Central memory CD8-positive, alpha-beta T cell (primary cell): ENCODE measurements at regions not wholly inside any gene's neighbourhood (a gene's known extent, or its start where the extent isn't known, plus 50 kb on each side); places are given as distances from the start of the nearest gene placed in this dataset.
"Not testable (repeated sequence)": the region's sequence is repeated elsewhere in the genome, so short reads cannot be mapped to it uniquely, and the experiment has no call there.

Source experiments
- ATAC-seq: fragments of 150-1000 bp; cut with Tn5 transposase; replicated peaks from 2 replicates; pipeline ENCODE4 v1.10.0; 2022; ENCODE audit warnings: mild to moderate bottlenecking, moderate FRiP score, moderate number of reproducible peaks; ENCODE audit not compliant: poor library complexity, severe bottlenecking; ENCODE audit errors: extremely low read depth
- DNase-seq, 2 donors: peaks; one replicate each; pipeline ENCODE4 v3.0.0; 2021; ENCODE audit warnings: low spot score in 2 of 2
- H3K27ac Mint-ChIP-seq: one replicate; pipeline ENCODE4 v1.8.0; 2022; ENCODE audit warnings: low read depth, mild to moderate bottlenecking, moderate library complexity, mixed read lengths
- H3K27me3 Mint-ChIP-seq: one replicate; pipeline ENCODE4 v1.8.0; 2022; ENCODE audit warnings: mixed read lengths
- H3K36me3 Mint-ChIP-seq: one replicate; pipeline ENCODE4 v1.8.0; 2022; ENCODE audit warnings: mild to moderate bottlenecking, moderate library complexity, mixed read lengths; ENCODE audit not compliant: insufficient read depth
- H3K4me1 Mint-ChIP-seq: one replicate; pipeline ENCODE4 v1.8.0; 2022; ENCODE audit warnings: mixed read lengths
- H3K4me3 Mint-ChIP-seq: one replicate; pipeline ENCODE4 v1.8.0; 2022; ENCODE audit warnings: mild to moderate bottlenecking, moderate library complexity, mixed read lengths
- H3K9me3 Mint-ChIP-seq: one replicate; pipeline ENCODE4 v1.8.0; 2022; ENCODE audit warnings: mixed read lengths

DNA sequence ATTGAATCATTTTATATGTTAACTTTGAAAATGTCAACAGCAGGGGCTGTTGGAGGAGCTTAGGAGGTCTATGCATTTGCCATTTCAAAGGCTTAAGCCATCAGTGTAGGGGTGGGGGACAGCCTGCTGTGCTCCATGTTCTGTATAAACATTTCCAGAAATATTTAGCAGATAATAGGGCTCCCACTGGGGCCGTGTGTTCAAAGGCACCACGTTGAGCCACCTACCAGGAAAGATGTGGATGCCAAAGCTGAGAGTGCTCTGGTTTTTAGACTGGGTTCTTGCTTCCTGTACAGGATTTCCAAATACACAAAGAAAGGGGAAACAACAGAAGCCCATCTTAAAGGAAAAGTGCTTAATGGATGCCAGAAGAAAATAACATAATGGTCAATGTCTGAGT, 219.5 kb downstream of the CENPC start:
- Mint-ChIP-seq H3K4me1 (no peaks in the 10 kb centered on the region), H3K36me3 (peaks cover 2% of the 10 kb centered on the region), H3K27me3 (peaks cover 23% of the 10 kb centered on the region), H3K27ac (no peak overlapping the region), H3K9me3 (no peaks in the 10 kb centered on the region), H3K4me3 (no peak overlapping the region)
- ATAC-seq (no peak), DNase-seq (no peak)

DNA sequence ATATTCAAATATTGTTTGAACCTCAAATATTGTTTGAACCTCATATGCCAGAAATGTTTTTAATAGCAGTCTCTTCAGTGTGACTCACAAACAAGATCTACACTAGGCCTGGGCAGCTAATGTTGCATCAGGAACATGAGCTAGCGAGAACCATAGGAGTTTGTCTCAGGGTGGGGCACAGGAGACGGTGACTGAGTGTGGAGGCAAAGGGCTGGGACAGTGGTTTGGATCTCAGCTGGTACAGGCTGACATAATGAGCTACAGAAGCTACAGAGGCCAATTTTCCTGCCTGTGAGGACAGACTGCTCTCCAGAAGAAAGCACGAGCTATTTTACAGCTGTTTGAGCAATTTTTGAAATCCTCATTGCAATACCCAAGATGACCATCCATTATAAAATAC, 224.7 kb downstream of the CENPC start:
- Mint-ChIP-seq H3K27ac (no peak overlapping the region), H3K36me3 (peaks cover 2% of the 10 kb centered on the region), H3K9me3 (no peaks in the 10 kb centered on the region), H3K27me3 (no peaks in the 10 kb centered on the region), H3K4me1 (no peaks in the 10 kb centered on the region), H3K4me3 (no peak overlapping the region)
- DNase-seq (no peak), ATAC-seq (no peak)

DNA sequence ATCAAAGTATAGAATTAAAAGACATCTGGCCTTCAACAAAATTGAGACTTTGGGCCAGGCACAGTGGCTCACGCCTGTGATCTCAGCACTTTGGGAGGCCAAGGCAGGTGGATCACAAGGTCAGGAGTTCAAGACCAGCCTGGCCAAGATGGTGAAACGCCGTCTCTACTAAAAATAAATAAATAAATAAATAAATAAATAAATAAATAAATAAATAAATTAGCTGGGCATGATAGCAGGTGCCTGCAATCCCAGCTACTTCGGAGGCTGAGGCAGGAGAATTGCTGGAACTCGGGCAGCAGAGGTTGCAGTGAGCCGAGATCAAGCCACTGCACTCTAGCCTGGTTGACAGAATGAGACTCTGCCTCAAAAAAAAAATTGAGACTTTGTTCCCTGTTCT, 225.7 kb downstream of the CENPC start:
- not testable (repeated sequence) for H3K4me3 Mint-ChIP-seq, DNase-seq, ATAC-seq, H3K9me3 Mint-ChIP-seq, H3K4me1 Mint-ChIP-seq, H3K36me3 Mint-ChIP-seq, H3K27me3 Mint-ChIP-seq, H3K27ac Mint-ChIP-seq

- not testable (repeated sequence) for H3K36me3 Mint-ChIP-seq, DNase-seq, ATAC-seq, H3K4me3 Mint-ChIP-seq, H3K27ac Mint-ChIP-seq, H3K4me1 Mint-ChIP-seq, H3K27me3 Mint-ChIP-seq, H3K9me3 Mint-ChIP-seq
Observed at GRCh38 chr4:67300497-67301185, 244.7 kb downstream of the CENPC start.

- Mint-ChIP-seq H3K27me3 (no peaks in the 10 kb centered on the region), H3K4me3 (no peak overlapping the region), H3K4me1 (no peaks in the 10 kb centered on the region), H3K9me3 (peaks cover 5% of the 10 kb centered on the region), H3K27ac (no peak overlapping the region), H3K36me3 (no peaks in the 10 kb centered on the region)
- ATAC-seq (no peak), DNase-seq (no peak)
Observed at GRCh38 chr4:67292636-67293035, 252.7 kb downstream of the CENPC start.

GRCh38 chr4:67292045-67292444, 253.3 kb downstream of the CENPC start:
- no peak overlapping the region for H3K4me3 Mint-ChIP-seq
- peaks cover 5% of the 10 kb centered on the region for H3K9me3 Mint-ChIP-seq
- DNase-seq (no peak), ATAC-seq (no peak)
- H3K36me3 Mint-ChIP-seq, result no peaks in the 10 kb centered on the region
- H3K27me3 Mint-ChIP-seq, result no peaks in the 10 kb centered on the region
- H3K27ac Mint-ChIP-seq, result no peak overlapping the region
- H3K4me1 Mint-ChIP-seq, result no peaks in the 10 kb centered on the region

DNA sequence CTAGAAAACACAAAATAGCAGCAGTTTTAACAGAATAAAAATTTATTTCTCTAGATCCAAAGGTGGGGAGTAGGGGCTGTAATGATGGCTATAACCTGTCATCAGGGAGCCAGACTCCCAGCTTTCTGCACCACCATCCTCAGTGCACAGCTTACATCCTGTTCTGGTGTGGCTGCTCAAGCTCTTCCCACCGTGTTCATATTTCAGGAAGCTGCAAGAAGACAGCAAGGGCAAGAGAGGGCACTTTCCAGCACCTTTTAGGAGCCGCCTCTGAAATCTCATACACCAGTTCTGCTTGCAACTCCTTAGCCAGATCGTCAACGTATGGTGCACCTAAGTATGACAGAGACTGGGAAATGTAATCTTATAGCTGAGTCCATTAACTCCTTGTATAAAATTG, 253.7 kb downstream of the CENPC start:
- H3K27ac Mint-ChIP-seq, result no peak overlapping the region
- no peaks in the 10 kb centered on the region for H3K4me1 Mint-ChIP-seq
- no peak overlapping the region for H3K4me3 Mint-ChIP-seq
- DNase-seq (no peak), ATAC-seq (no peak)
- H3K27me3 Mint-ChIP-seq, result no peaks in the 10 kb centered on the region
- peaks cover 5% of the 10 kb centered on the region for H3K9me3 Mint-ChIP-seq
- no peaks in the 10 kb centered on the region for H3K36me3 Mint-ChIP-seq

- H3K36me3 Mint-ChIP-seq, result no peaks in the 10 kb centered on the region
- H3K9me3 Mint-ChIP-seq, result peaks cover 5% of the 10 kb centered on the region
- no peaks in the 10 kb centered on the region for H3K4me1 Mint-ChIP-seq
- DNase-seq (no peak), ATAC-seq (no peak)
- H3K27me3 Mint-ChIP-seq, result no peaks in the 10 kb centered on the region
- no peak overlapping the region for H3K4me3 Mint-ChIP-seq
- H3K27ac Mint-ChIP-seq, result no peak overlapping the region
Observed at GRCh38 chr4:67288964-67289363, 256.3 kb downstream of the CENPC start.

- DNase-seq (no peak), ATAC-seq (no peak)
- H3K27me3 Mint-ChIP-seq, result no peaks in the 10 kb centered on the region
- H3K27ac Mint-ChIP-seq, result no peak overlapping the region
- H3K4me1 Mint-ChIP-seq, result no peaks in the 10 kb centered on the region
- no peaks in the 10 kb centered on the region for H3K36me3 Mint-ChIP-seq
- peaks cover 5% of the 10 kb centered on the region for H3K9me3 Mint-ChIP-seq
- no peak overlapping the region for H3K4me3 Mint-ChIP-seq
Observed at GRCh38 chr4:67286724-67287123, 258.6 kb downstream of the CENPC start.

- DNase-seq (no peak), ATAC-seq (no peak)
- no peak overlapping the region for H3K4me3 Mint-ChIP-seq
- H3K27ac Mint-ChIP-seq, result no peak overlapping the region
- no peaks in the 10 kb centered on the region for H3K36me3 Mint-ChIP-seq
- H3K9me3 Mint-ChIP-seq, result no peaks in the 10 kb centered on the region
- no peaks in the 10 kb centered on the region for H3K27me3 Mint-ChIP-seq
- H3K4me1 Mint-ChIP-seq, result no peaks in the 10 kb centered on the region
Observed at GRCh38 chr4:67282749-67283148, 262.6 kb downstream of the CENPC start.

GRCh38 chr4:67275179-67275750, 270.0 kb downstream of the CENPC start:
- DNase-seq, result no peak
- Mint-ChIP-seq H3K27ac (no peak overlapping the region), H3K4me1 (no peaks in the 10 kb centered on the region), H3K36me3 (no peaks in the 10 kb centered on the region), H3K27me3 (no peaks in the 10 kb centered on the region), H3K4me3 (no peak overlapping the region), H3K9me3 (peaks cover 12% of the 10 kb centered on the region)
- ATAC-seq, result no peak

- not testable (repeated sequence) for H3K4me1 Mint-ChIP-seq, H3K27me3 Mint-ChIP-seq, DNase-seq, H3K36me3 Mint-ChIP-seq, ATAC-seq, H3K27ac Mint-ChIP-seq, H3K4me3 Mint-ChIP-seq
- H3K9me3 Mint-ChIP-seq, result peaks cover 12% of the 10 kb centered on the region
Observed at GRCh38 chr4:67274671-67275070, 270.6 kb downstream of the CENPC start.

- no peaks in the 10 kb centered on the region for H3K4me1 Mint-ChIP-seq
- H3K36me3 Mint-ChIP-seq, result no peaks in the 10 kb centered on the region
- ATAC-seq (no peak), DNase-seq (no peak)
- H3K27me3 Mint-ChIP-seq, result no peaks in the 10 kb centered on the region
- no peak overlapping the region for H3K27ac Mint-ChIP-seq
- peaks cover 12% of the 10 kb centered on the region for H3K9me3 Mint-ChIP-seq
- H3K4me3 Mint-ChIP-seq, result no peak overlapping the region
Observed at GRCh38 chr4:67273666-67274065, 271.6 kb downstream of the CENPC start.
